ENCODE measurements at regions not wholly inside any gene's neighbourhood (a gene's known extent, or its start where the extent isn't known, plus 50 kb on each side); places are given as distances from the start of the nearest gene placed in this dataset.

DNA sequence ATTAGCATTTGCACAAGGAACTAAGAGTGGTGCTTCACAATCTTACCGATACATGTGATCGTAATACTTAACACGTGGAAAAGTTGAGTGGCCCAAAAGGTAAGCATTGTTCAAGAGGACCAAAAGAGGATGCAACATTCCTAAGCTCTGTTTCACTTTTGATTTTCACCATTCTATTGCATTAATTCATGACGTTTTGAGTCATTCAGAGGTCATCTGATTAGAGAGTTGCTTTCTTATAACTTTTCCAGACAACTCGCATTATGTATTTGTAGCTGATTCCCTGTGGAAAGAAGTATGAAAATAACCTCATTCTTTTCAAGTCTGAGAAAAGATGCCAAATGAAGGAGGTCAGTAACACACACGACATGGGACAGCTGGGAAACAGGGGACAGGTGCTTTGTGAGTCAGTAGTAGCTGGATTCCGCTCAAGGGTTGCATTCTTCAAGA lies 344.4 kb downstream of the RND3 start:
- H3K9me3 ChIP-seq = peaks cover 0 to 15% of the 10 kb centered on the region in 2 donors
- H3K4me3 ChIP-seq = no peak overlapping the region
- no peaks in the 10 kb centered on the region for H3K36me3 ChIP-seq
- H3K27me3 ChIP-seq = no peaks in the 10 kb centered on the region
- H3K27ac ChIP-seq = no peak overlapping the region
- TF ChIP-seq, protein P1, sequence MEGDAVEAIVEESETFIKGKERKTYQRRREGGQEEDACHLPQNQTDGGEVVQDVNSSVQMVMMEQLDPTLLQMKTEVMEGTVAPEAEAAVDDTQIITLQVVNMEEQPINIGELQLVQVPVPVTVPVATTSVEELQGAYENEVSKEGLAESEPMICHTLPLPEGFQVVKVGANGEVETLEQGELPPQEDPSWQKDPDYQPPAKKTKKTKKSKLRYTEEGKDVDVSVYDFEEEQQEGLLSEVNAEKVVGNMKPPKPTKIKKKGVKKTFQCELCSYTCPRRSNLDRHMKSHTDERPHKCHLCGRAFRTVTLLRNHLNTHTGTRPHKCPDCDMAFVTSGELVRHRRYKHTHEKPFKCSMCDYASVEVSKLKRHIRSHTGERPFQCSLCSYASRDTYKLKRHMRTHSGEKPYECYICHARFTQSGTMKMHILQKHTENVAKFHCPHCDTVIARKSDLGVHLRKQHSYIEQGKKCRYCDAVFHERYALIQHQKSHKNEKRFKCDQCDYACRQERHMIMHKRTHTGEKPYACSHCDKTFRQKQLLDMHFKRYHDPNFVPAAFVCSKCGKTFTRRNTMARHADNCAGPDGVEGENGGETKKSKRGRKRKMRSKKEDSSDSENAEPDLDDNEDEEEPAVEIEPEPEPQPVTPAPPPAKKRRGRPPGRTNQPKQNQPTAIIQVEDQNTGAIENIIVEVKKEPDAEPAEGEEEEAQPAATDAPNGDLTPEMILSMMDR (IDR thresholded peaks at IDR 0.05) = no peak
- H3K4me1 ChIP-seq = no peaks in the 10 kb centered on the region
- DNase-seq (ENCODE audit: low spot score in 2 of 2) = no peak
- intact Hi-C loops (cut with DNase I) = no loop called here

DNA sequence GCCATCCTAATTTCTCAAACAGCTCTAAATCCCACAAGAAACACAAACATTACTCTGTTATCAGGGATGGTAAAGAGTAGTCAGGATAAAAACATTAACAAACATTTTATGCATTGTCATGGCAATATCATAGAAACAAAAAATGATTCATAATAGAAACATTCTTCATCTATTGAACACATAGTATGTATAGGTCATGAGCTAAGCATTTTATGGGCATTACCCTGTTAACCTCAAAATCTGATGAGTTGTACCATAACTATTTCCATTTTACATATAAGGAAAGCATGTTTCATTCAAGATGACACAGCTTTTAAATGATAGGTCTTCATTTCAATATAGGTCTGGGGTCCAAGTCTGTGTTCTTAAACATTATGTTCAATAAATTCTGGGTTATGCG lies 344.9 kb downstream of the RND3 start:
- intact Hi-C loops (cut with DNase I) = no loop called here
- no peaks in the 10 kb centered on the region for H3K36me3 ChIP-seq
- no peaks in the 10 kb centered on the region for H3K4me1 ChIP-seq
- no peaks in the 10 kb centered on the region for H3K27me3 ChIP-seq
- TF ChIP-seq, protein P1 (IDR thresholded peaks at IDR 0.05) = no peak
- peaks cover 0 to 15% of the 10 kb centered on the region in 2 donors for H3K9me3 ChIP-seq
- no peak overlapping the region for H3K27ac ChIP-seq
- no peak overlapping the region for H3K4me3 ChIP-seq
- no peak for DNase-seq (ENCODE audit: low spot score in 2 of 2)

DNA sequence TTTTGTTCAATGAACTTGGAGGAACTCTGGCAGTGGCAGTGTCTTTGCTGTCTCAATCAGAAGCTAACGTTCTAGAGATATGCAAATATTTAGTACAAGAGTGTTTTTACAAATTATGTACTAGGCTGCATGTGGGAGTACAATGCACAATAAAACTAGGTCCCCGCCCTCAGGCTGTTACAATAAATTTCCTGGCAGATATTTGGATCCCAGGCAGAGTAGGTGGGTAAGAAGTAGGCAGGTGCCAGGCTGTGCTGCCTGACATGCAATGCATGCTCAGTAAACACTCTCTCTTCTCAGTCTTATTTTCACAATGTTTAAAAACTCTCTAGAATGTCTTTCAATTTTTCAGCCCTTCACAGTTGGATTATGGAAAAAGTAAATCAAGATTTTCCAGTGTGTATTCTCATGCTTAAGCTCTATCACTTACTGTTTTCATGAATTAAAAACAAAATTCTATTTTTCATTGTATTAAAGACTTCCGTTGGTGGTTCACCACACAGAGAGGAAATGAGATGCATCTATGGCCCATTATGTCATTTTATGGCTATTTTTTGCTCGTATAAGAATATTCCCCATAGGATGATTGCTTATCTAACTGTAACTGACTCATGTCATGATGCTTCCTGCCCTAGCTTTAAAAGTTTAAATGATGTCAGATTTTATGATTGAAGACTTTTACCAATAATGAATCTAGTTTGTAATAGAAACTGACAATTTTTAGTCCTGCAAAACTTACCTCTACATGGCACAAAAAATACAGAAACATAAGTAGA lies 346.1 kb downstream of the RND3 start:
- no peak for DNase-seq (ENCODE audit: low spot score in 2 of 2)
- TF ChIP-seq, protein P1 (IDR thresholded peaks at IDR 0.05) = no peak
- H3K4me1 ChIP-seq = no peaks in the 10 kb centered on the region
- H3K27me3 ChIP-seq = no peaks in the 10 kb centered on the region
- H3K36me3 ChIP-seq = no peaks in the 10 kb centered on the region
- H3K4me3 ChIP-seq = no peak overlapping the region
- peaks cover 0 to 5% of the 10 kb centered on the region in 2 donors for H3K9me3 ChIP-seq
- intact Hi-C loops (cut with DNase I) = no loop called here
- no peak overlapping the region for H3K27ac ChIP-seq

DNA sequence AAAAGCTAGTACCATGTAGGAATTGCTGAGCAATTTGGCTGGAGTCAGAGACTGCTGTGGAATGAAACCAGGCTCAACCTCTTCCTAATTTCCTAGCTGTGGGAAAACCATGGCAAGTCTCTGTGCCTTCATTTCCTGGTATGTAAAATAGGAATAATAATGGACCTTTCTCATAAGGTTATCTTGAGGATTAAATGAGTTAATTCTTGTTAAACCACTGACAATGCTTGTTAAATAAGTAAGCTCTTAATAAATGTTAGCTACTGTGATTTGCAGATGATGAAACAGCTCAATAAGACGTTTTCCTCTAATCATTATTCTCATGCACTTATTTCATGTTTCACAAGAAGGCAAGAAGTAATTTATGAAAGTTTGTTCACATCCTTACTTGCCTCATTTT lies 346.7 kb downstream of the RND3 start:
- no peaks in the 10 kb centered on the region for H3K4me1 ChIP-seq
- TF ChIP-seq, protein P1 (IDR thresholded peaks at IDR 0.05) = no peak
- no peaks in the 10 kb centered on the region for H3K27me3 ChIP-seq
- H3K27ac ChIP-seq = no peak overlapping the region
- no peaks in the 10 kb centered on the region for H3K9me3 ChIP-seq
- no peak for DNase-seq (ENCODE audit: low spot score in 2 of 2)
- H3K4me3 ChIP-seq = no peak overlapping the region
- intact Hi-C loops (cut with DNase I) = no loop called here
- no peaks in the 10 kb centered on the region for H3K36me3 ChIP-seq

DNA sequence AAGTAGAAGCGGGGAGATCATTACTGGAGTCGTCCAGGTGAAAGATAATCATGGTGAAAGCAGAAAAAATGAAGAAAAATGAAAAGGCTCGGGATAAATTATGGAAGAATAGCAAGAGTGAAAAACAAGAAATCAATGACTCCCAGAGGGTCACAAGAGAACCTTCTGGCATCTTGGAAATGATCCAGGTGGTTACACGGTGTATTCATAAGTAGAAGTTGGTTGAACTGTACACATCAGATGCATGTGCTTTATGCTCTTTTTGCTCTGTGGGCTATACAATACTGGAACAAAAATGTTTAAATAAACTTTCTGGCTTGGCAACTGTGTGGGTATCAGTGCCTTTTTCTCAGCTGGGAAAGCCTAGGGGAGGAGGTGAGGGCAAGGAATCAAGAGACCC lies 348.9 kb downstream of the RND3 start:
- intact Hi-C loops (cut with DNase I) = no loop called here
- TF ChIP-seq, protein P1 (IDR thresholded peaks at IDR 0.05) = no peak
- no peaks in the 10 kb centered on the region for H3K27me3 ChIP-seq
- H3K27ac ChIP-seq = no peak overlapping the region
- no peaks in the 10 kb centered on the region for H3K36me3 ChIP-seq
- no peaks in the 10 kb centered on the region for H3K4me1 ChIP-seq
- H3K4me3 ChIP-seq = no peak overlapping the region
- no peak for DNase-seq (ENCODE audit: low spot score in 2 of 2)
- no peaks in the 10 kb centered on the region for H3K9me3 ChIP-seq
